SU-DHL-6 (cell line): ENCODE measurements at regions not wholly inside any gene's neighbourhood (a gene's known extent, or its start where the extent isn't known, plus 50 kb on each side); places are given as distances from the start of the nearest gene placed in this dataset.

ENCODE experiments used
- CTCF ChIP-seq: fragments of 200-600 bp; sonication (generic); IDR thresholded peaks from one replicate; pipeline ENCODE4 v1.5.1; 2017; ENCODE audit warnings: antibody characterized with exemption, mild to moderate bottlenecking, low read length, moderate library complexity; ENCODE audit not compliant: insufficient read depth, poor library complexity, severe bottlenecking
- EZH2phosphoT487 ChIP-seq: fragments of 200-600 bp; sonication (generic), shearing (Covaris generic); conservative IDR thresholded peaks from 2 replicates; pipeline ENCODE4 v1.6.1; 2018; ENCODE audit warnings: mild to moderate bottlenecking, antibody characterized with exemption, low read length, moderate library complexity, mixed read lengths

- no peak for TF ChIP-seq CTCF
- no peak for TF ChIP-seq EZH2phosphoT487
Observed at GRCh38 chr16:63769211-63769610, 1352.7 kb downstream of the CDH11 start.
